ENCODE measurements at regions not wholly inside any gene's neighbourhood (a gene's known extent, or its start where the extent isn't known, plus 50 kb on each side); places are given as distances from the start of the nearest gene placed in this dataset.

DNA sequence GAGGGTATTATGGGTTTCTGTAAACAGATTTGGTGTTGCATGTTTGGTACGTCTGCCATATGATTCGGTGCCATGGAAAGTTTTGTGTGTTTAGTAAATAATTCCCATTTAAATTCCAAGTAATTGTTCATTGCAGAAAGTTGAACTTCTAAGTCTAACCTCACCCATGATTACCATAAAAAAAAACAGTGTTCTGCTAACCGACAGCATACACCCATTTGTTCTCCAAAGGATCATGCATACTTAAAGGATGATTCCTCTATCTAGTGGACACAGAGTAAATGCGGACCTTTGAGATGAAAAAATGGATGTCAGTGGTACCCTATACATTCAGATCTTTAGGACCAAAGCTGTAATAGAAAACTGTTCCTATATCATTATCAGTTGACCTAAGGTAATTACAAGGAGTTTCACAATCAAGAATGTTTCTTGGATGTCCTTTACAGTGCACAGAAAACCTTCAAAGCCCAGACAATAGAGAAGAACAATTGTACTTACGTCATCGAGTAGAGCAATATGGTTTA lies 209.9 kb downstream of the CRPPA start:
- no peak overlapping the region for H3K4me3 ChIP-seq
- no peaks in the 10 kb centered on the region for H3K27me3 ChIP-seq
- H3K9me3 ChIP-seq (ENCODE audit: low read depth), result no peaks in the 10 kb centered on the region
- no peak for DNase-seq (ENCODE audit: low read depth in 1 of 2, low spot score in 1 of 2)
- TF ChIP-seq, protein P1, sequence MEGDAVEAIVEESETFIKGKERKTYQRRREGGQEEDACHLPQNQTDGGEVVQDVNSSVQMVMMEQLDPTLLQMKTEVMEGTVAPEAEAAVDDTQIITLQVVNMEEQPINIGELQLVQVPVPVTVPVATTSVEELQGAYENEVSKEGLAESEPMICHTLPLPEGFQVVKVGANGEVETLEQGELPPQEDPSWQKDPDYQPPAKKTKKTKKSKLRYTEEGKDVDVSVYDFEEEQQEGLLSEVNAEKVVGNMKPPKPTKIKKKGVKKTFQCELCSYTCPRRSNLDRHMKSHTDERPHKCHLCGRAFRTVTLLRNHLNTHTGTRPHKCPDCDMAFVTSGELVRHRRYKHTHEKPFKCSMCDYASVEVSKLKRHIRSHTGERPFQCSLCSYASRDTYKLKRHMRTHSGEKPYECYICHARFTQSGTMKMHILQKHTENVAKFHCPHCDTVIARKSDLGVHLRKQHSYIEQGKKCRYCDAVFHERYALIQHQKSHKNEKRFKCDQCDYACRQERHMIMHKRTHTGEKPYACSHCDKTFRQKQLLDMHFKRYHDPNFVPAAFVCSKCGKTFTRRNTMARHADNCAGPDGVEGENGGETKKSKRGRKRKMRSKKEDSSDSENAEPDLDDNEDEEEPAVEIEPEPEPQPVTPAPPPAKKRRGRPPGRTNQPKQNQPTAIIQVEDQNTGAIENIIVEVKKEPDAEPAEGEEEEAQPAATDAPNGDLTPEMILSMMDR (IDR thresholded peaks at IDR 0.05; ENCODE audit: low read depth, low read length), result no peak
- H3K4me1 ChIP-seq (ENCODE audit: low read depth), result no peaks in the 10 kb centered on the region
- no peak overlapping the region for H3K27ac ChIP-seq
- H3K36me3 ChIP-seq, result no peaks in the 10 kb centered on the region

- DNase-seq (ENCODE audit: low read depth in 1 of 2, low spot score in 1 of 2), result no peak
- H3K4me1 ChIP-seq (ENCODE audit: low read depth), result no peaks in the 10 kb centered on the region
- H3K27me3 ChIP-seq, result no peaks in the 10 kb centered on the region
- no peak overlapping the region for H3K4me3 ChIP-seq
- no peaks in the 10 kb centered on the region for H3K36me3 ChIP-seq
- TF ChIP-seq, protein P1 (IDR thresholded peaks at IDR 0.05; ENCODE audit: low read depth, low read length), result no peak
- no peak overlapping the region for H3K27ac ChIP-seq
- no peaks in the 10 kb centered on the region for H3K9me3 ChIP-seq (ENCODE audit: low read depth)
Observed at GRCh38 chr7:16210171-16210570, 211.2 kb downstream of the CRPPA start.

DNA sequence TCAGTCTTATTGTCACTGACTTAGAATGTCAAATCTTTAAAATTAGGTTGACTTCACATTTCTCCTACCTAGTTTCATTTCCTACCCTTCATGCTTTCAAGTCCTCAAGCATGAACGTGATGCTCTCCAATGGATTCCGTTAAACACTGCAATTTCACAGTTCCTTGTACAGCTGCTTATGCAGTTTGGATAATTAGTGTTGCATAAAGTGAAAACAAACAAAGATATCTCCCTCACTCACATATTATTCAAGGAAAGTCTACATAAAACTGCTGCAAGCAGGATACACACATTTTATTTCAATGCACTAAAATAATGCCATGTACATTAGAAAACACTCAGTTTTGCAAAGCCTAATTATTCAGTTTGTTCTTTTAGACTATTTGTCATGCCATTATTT lies 214.0 kb downstream of the CRPPA start:
- Histone ChIP-seq H3K4me1 (ENCODE audit: low read depth) (no peaks in the 10 kb centered on the region), H3K4me3 (no peak overlapping the region), H3K27ac (no peak overlapping the region), H3K36me3 (no peaks in the 10 kb centered on the region), H3K27me3 (no peaks in the 10 kb centered on the region), H3K9me3 (ENCODE audit: low read depth) (no peaks in the 10 kb centered on the region)
- TF ChIP-seq, protein P1 (IDR thresholded peaks at IDR 0.05; ENCODE audit: low read depth, low read length), result no peak
- no peak for DNase-seq (ENCODE audit: low read depth in 1 of 2, low spot score in 1 of 2)

DNA sequence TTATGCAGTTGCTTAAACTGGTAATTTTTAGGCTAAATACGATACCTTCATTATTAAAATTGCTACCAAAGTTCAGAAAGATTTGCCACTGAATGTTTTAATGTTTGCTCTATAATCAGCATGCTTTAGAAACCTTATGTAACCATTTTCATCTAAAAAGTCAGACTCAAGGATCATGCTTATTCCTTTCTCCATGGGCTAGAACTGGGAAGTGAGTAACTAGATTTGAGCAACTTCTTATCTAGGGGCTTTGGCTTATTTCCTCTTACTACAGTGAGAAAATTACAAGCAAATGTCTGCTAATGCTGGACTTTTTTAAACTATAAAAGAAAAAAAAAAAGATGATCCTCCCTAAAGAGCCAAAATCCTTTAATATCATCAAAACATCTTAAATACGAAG lies 215.9 kb downstream of the CRPPA start:
- H3K27me3 ChIP-seq, result no peaks in the 10 kb centered on the region
- no peaks in the 10 kb centered on the region for H3K36me3 ChIP-seq
- H3K27ac ChIP-seq, result no peak overlapping the region
- TF ChIP-seq, protein P1 (IDR thresholded peaks at IDR 0.05; ENCODE audit: low read depth, low read length), result no peak
- DNase-seq (ENCODE audit: low read depth in 1 of 2, low spot score in 1 of 2), result peak in 1 of 2 donors; percentile 65
- no peak overlapping the region for H3K4me3 ChIP-seq
- H3K4me1 ChIP-seq (ENCODE audit: low read depth), result no peaks in the 10 kb centered on the region
- no peaks in the 10 kb centered on the region for H3K9me3 ChIP-seq (ENCODE audit: low read depth)

DNA sequence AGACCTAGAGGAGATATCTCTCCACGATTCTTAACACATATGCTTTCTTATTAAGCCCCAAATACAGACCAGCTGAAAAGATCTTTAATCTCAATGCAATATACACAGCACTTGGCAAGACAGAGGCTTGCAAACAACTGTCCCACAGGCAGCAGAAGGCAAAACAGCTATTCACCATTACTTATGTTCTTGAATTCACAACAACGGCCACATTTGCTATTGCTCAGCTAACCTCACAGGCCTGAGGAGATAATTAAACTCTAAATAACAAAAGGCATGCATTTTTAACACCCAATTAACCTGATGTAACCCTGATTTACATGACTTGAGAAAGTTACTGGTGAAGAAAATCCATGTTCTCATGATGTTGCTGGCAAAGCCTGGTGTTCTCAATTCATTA lies 216.4 kb downstream of the CRPPA start:
- Histone ChIP-seq H3K4me3 (no peak overlapping the region), H3K9me3 (ENCODE audit: low read depth) (no peaks in the 10 kb centered on the region), H3K27me3 (no peaks in the 10 kb centered on the region), H3K4me1 (ENCODE audit: low read depth) (no peaks in the 10 kb centered on the region), H3K36me3 (no peaks in the 10 kb centered on the region), H3K27ac (no peak overlapping the region)
- DNase-seq (ENCODE audit: low read depth in 1 of 2, low spot score in 1 of 2), result peak in 1 of 2 donors; percentile 7
- TF ChIP-seq, protein P1 (IDR thresholded peaks at IDR 0.05; ENCODE audit: low read depth, low read length), result no peak

- no peak for DNase-seq (ENCODE audit: low read depth in 1 of 2, low spot score in 1 of 2)
- Histone ChIP-seq H3K27ac (no peak overlapping the region), H3K4me1 (ENCODE audit: low read depth) (no peaks in the 10 kb centered on the region), H3K27me3 (no peaks in the 10 kb centered on the region), H3K4me3 (no peak overlapping the region), H3K9me3 (ENCODE audit: low read depth) (no peaks in the 10 kb centered on the region), H3K36me3 (no peaks in the 10 kb centered on the region)
- TF ChIP-seq, protein P1 (IDR thresholded peaks at IDR 0.05; ENCODE audit: low read depth, low read length), result no peak
Observed at GRCh38 chr7:16203065-16203464, 218.3 kb downstream of the CRPPA start.
